ENCODE measurements at regions not wholly inside any gene's neighbourhood (a gene's known extent, or its start where the extent isn't known, plus 50 kb on each side); places are given as distances from the start of the nearest gene placed in this dataset.
"Not testable (repeated sequence)": the region's sequence is repeated elsewhere in the genome, so short reads cannot be mapped to it uniquely, and the experiment has no call there.

DNA sequence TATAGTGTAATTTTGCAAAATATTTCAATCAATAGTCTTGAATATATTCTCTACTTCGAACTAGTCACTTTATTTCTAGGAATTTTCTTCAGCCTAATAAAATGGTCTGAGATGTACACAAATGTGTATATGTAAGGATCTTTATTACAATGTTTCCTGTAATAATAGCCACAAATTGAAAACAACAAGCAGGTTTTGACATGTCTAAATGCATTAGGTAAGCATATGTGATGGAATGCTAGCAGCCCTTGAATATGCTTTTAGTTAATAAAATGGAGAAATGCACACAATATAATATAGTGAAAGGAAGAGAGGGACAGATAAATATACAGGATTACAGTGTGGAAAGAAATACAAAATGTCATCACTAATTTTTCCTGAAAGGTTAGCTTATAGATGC is 196.5 kb upstream of the IRX5 start (continued):
- TF ChIP-seq, protein P1, sequence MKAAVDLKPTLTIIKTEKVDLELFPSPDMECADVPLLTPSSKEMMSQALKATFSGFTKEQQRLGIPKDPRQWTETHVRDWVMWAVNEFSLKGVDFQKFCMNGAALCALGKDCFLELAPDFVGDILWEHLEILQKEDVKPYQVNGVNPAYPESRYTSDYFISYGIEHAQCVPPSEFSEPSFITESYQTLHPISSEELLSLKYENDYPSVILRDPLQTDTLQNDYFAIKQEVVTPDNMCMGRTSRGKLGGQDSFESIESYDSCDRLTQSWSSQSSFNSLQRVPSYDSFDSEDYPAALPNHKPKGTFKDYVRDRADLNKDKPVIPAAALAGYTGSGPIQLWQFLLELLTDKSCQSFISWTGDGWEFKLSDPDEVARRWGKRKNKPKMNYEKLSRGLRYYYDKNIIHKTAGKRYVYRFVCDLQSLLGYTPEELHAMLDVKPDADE (IDR thresholded peaks at IDR 0.05): no peak

DNA sequence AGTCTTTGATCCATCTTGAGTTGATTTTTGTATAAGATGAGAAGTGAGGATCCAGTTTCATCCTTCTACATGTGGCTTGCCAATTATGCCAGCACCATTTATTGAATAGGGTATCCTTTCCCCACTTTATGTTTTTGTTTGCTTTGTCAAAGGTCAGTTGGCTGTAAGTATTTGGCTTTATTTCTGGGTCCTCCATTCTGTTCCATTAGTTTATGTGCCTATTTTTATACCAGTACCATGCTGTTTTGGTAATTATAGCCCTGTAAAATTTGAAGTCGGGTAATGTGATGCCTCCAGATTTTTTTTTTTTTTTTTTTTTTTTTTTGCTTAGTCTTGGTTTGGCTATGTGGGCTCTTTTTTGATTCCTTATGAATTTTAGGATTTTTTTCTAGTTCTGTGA is 203.0 kb upstream of the IRX5 start:
- not testable (repeated sequence) for H3K36me3 Mint-ChIP-seq (ENCODE audit: low read depth); H3K27ac Mint-ChIP-seq; H3K27me3 ChIP-seq (ENCODE audit: insufficient read depth); H3K4me3 Mint-ChIP-seq; H3F3A ChIP-seq (replicated peaks; ENCODE audit: low read depth); H3K4me1 ChIP-seq (ENCODE audit: insufficient read depth); H4K20me1 ChIP-seq (replicated peaks; ENCODE audit: insufficient read depth); H3K9me3 Mint-ChIP-seq; H3K9me2 ChIP-seq (ENCODE audit: insufficient read depth); H3K36me3 ChIP-seq (ENCODE audit: insufficient read depth); H2AFZ ChIP-seq; H3K4me2 ChIP-seq; DNase-seq (ENCODE audit: low spot score); H3K27ac ChIP-seq (ENCODE audit: low read depth); H3K27me3 Mint-ChIP-seq (ENCODE audit: insufficient read depth, low read depth, poor library complexity); ATAC-seq; H3K79me2 ChIP-seq (replicated peaks; ENCODE audit: insufficient read depth); H3K4me1 Mint-ChIP-seq; H3K4me3 ChIP-seq

DNA sequence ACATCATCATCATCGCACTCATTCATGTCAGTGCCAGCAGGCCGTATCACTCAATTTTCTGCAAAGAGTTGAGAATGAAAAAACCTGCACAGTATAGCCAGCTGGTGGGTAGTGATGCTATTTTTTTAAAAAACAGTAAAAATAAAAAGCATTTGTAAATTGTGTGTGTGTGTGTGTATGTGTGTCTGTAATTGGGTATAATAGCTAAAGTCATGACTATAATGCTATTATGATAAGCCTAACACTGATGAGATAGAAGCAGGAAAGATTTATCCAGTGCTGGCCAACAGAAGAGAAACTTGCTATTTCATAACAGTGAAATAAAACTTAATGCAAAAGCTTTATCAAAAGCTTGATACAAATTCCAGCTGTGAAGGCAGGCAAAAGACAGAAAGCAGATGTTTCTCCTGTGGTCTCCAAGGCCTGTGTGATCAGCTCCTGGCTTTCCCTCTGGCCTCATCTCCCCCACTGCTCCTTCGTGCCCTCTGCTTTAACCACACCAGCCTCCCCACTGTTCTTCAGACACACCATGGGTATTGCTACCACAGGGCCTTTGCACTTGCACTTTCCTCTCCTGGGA is 206.2 kb upstream of the IRX5 start:
- H3K4me3 ChIP-seq: no peak overlapping the region
- no peaks in the 10 kb centered on the region for H3K27me3 ChIP-seq (ENCODE audit: insufficient read depth)
- H3K4me2 ChIP-seq: no peak overlapping the region
- Mint-ChIP-seq H3K27me3 (ENCODE audit: insufficient read depth, low read depth, poor library complexity) (peaks cover 2% of the 10 kb centered on the region), H3K9me3 (no peaks in the 10 kb centered on the region), H3K4me1 (no peaks in the 10 kb centered on the region; the same call in 2 of the 3 replicates), H3K4me3 (no peak overlapping the region), H3K27ac (no peak overlapping the region), H3K36me3 (ENCODE audit: low read depth) (no peaks in the 10 kb centered on the region)
- no peak for TF ChIP-seq STAT1 (IDR thresholded peaks at IDR 0.05; ENCODE audit: unreplicated experiment)
- no peak for TF ChIP-seq EZH2 (IDR thresholded peaks at IDR 0.05; ENCODE audit: low read depth, unreplicated experiment)
- no peak for TF ChIP-seq NANOG (IDR thresholded peaks at IDR 0.05; ENCODE audit: borderline replicate concordance)
- no peak for TF ChIP-seq ZNF114 (CRISPR knock-in tag; IDR thresholded peaks at IDR 0.05)
- no peak for TF ChIP-seq ZNF331 (CRISPR knock-in tag; IDR thresholded peaks at IDR 0.05; ENCODE audit: low read depth)
- TF ChIP-seq, protein P2, sequence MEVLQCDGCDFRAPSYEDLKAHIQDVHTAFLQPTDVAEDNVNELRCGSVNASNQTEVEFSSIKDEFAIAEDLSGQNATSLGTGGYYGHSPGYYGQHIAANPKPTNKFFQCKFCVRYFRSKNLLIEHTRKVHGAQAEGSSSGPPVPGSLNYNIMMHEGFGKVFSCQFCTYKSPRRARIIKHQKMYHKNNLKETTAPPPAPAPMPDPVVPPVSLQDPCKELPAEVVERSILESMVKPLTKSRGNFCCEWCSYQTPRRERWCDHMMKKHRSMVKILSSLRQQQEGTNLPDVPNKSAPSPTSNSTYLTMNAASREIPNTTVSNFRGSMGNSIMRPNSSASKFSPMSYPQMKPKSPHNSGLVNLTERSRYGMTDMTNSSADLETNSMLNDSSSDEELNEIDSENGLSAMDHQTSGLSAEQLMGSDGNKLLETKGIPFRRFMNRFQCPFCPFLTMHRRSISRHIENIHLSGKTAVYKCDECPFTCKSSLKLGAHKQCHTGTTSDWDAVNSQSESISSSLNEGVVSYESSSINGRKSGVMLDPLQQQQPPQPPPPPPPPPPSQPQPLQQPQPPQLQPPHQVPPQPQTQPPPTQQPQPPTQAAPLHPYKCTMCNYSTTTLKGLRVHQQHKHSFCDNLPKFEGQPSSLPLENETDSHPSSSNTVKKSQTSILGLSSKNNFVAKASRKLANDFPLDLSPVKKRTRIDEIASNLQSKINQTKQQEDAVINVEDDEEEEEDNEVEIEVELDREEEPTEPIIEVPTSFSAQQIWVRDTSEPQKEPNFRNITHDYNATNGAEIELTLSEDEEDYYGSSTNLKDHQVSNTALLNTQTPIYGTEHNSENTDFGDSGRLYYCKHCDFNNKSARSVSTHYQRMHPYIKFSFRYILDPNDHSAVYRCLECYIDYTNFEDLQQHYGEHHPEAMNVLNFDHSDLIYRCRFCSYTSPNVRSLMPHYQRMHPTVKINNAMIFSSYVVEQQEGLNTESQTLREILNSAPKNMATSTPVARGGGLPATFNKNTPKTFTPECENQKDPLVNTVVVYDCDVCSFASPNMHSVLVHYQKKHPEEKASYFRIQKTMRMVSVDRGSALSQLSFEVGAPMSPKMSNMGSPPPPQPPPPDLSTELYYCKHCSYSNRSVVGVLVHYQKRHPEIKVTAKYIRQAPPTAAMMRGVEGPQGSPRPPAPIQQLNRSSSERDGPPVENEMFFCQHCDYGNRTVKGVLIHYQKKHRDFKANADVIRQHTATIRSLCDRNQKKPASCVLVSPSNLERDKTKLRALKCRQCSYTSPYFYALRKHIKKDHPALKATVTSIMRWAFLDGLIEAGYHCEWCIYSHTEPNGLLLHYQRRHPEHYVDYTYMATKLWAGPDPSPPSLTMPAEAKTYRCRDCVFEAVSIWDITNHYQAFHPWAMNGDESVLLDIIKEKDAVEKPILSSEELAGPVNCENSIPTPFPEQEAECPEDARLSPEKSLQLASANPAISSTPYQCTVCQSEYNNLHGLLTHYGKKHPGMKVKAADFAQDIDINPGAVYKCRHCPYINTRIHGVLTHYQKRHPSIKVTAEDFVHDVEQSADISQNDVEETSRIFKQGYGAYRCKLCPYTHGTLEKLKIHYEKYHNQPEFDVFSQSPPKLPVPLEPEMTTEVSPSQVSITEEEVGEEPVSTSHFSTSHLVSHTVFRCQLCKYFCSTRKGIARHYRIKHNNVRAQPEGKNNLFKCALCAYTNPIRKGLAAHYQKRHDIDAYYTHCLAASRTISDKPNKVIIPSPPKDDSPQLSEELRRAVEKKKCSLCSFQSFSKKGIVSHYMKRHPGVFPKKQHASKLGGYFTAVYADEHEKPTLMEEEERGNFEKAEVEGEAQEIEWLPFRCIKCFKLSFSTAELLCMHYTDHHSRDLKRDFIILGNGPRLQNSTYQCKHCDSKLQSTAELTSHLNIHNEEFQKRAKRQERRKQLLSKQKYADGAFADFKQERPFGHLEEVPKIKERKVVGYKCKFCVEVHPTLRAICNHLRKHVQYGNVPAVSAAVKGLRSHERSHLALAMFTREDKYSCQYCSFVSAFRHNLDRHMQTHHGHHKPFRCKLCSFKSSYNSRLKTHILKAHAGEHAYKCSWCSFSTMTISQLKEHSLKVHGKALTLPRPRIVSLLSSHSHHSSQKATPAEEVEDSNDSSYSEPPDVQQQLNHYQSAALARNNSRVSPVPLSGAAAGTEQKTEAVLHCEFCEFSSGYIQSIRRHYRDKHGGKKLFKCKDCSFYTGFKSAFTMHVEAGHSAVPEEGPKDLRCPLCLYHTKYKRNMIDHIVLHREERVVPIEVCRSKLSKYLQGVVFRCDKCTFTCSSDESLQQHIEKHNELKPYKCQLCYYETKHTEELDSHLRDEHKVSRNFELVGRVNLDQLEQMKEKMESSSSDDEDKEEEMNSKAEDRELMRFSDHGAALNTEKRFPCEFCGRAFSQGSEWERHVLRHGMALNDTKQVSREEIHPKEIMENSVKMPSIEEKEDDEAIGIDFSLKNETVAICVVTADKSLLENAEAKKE (CRISPR knock-in tag; IDR thresholded peaks at IDR 0.05): no peak
- TF ChIP-seq POLR2AphosphoS5 (IDR thresholded peaks at IDR 0.05; ENCODE audit: low read depth): no peak
- no peak for TF ChIP-seq EZH2phosphoT487 (IDR thresholded peaks at IDR 0.05; ENCODE audit: unreplicated experiment)
- no peak for TF ChIP-seq CREB1 (CRISPR knock-in tag; IDR thresholded peaks at IDR 0.05; ENCODE audit: low read depth)
- no peaks in the 10 kb centered on the region for H4K20me1 ChIP-seq (replicated peaks; ENCODE audit: insufficient read depth)
- DNase-seq (ENCODE audit: low spot score) (no peak), ATAC-seq (no peak)
- no peaks in the 10 kb centered on the region for H3K4me1 ChIP-seq (ENCODE audit: insufficient read depth)
- H2AFZ ChIP-seq: no peak overlapping the region
- H3K79me2 ChIP-seq (replicated peaks; ENCODE audit: insufficient read depth): no peaks in the 10 kb centered on the region
- H3K36me3 ChIP-seq (ENCODE audit: insufficient read depth): no peaks in the 10 kb centered on the region
- H3K27ac ChIP-seq (ENCODE audit: low read depth): no peak overlapping the region
- 0 out of 2 replicates have a peak, but pooled peaks cover 9% of the 10 kb centered on the region for H3K9me2 ChIP-seq (ENCODE audit: insufficient read depth)
- H3F3A ChIP-seq (replicated peaks; ENCODE audit: low read depth): no peaks in the 10 kb centered on the region
